ENCODE measurements at regions not wholly inside any gene's neighbourhood (a gene's known extent, or its start where the extent isn't known, plus 50 kb on each side); places are given as distances from the start of the nearest gene placed in this dataset.

DNA sequence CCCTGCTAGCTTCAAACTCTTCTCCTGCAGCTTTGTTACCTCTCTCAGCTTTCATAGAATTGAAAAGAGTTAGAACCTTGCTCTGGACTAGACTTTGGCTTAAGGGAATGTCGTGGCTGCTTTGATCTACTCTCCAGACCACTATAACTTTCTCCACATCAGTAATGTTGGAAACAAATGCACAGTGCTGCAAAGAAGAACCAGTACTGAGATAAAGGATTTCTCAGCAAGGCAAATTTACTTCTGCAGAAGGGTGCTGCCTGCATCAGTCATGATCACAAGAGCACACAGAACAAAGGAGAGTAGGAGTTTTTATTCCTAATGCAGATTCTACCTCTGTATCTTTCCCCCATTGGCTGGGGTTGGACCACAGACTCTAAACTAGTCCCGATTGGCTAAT is 621.6 kb upstream of the CHRM3 start:
- FAIRE-seq (no peak), DNase-seq (ENCODE audit: extremely low read depth in 1 of 4, low spot score in 3 of 4) (no peak), ATAC-seq (no peak)
- no peak overlapping the region for H3K27ac ChIP-seq (ENCODE audit: extremely low read depth, low read depth, low read length)
- H3K9me3 ChIP-seq (replicated peaks; ENCODE audit: control insufficient read depth, insufficient read depth, low read depth, low read length), result 0 out of 2 replicates have a peak, but pooled peaks cover 1% of the 10 kb centered on the region
- H3K9ac ChIP-seq (ENCODE audit: insufficient read depth in 1 of 2, low read depth in 2 of 2, low read length in 2 of 2), result no peak overlapping the region
- H3K4me3 ChIP-seq, result no peak overlapping the region
- CTCF ChIA-PET (ENCODE audit: low intra/inter-chr PET ratio), result no interaction called here
- H3K4me1 ChIP-seq (replicated peaks in 1 of 2; ENCODE audit: control insufficient read depth in 2 of 2, insufficient read depth in 2 of 2, low read length in 2 of 2), result no peaks in the 10 kb centered on the region
- POLR2A ChIA-PET, result no interaction called here
- no peaks in the 10 kb centered on the region for H3K36me3 ChIP-seq (ENCODE audit: control insufficient read depth, insufficient read depth, low read length)
- 3% methylated on average over 2 of the region's 2 CpGs for WGBS (ENCODE audit: insufficient coverage, low coverage, missing lambda C conversion rate)
- in situ Hi-C loops (cut with MboI), result no loop called here
- no TSS peak for BruUV-seq (replicated peaks)
- no peaks in the 10 kb centered on the region for H3K27me3 ChIP-seq (ENCODE audit: control insufficient read depth in 2 of 2, insufficient read depth in 2 of 2, low read length in 2 of 2)
- H3K9me1 ChIP-seq (ENCODE audit: control insufficient read depth, insufficient read depth, low read length), result no peaks in the 10 kb centered on the region
- H3K79me2 ChIP-seq (ENCODE audit: control insufficient read depth, insufficient read depth, low read length), result no peaks in the 10 kb centered on the region
- no peaks in the 10 kb centered on the region for H4K20me1 ChIP-seq (replicated peaks; ENCODE audit: control insufficient read depth, insufficient read depth, low read length)
- no peak overlapping the region for H3K4me2 ChIP-seq (ENCODE audit: insufficient read depth, low read length)
- intact Hi-C loops (cut with micrococcal nuclease), result no loop called here
- H2AFZ ChIP-seq (ENCODE audit: low read depth, low read length), result no peak overlapping the region
- TF ChIP-seq MGA (IDR thresholded peaks at IDR 0.05), result no peak
- no peak for TF ChIP-seq ZNF79 (CRISPR knock-in tag; IDR thresholded peaks at IDR 0.05; ENCODE audit: low read depth)
- no peak for TF ChIP-seq KLF6 (CRISPR knock-in tag; IDR thresholded peaks at IDR 0.05; ENCODE audit: borderline replicate concordance)
- no peak for TF ChIP-seq EZH2 (IDR thresholded peaks at IDR 0.05; ENCODE audit: borderline replicate concordance, low read depth, low read length)
- no peak for TF ChIP-seq KHSRP (IDR thresholded peaks at IDR 0.05)
- TF ChIP-seq HNRNPK (IDR thresholded peaks at IDR 0.05; ENCODE audit: low read depth, low read length, poor library complexity, severe bottlenecking), result no peak
- TF ChIP-seq ZNF695 (CRISPR knock-in tag; IDR thresholded peaks at IDR 0.05), result no peak
- TF ChIP-seq NFXL1 (CRISPR knock-in tag; IDR thresholded peaks at IDR 0.05), result no peak
- no peak for TF ChIP-seq ZNF696 (CRISPR knock-in tag; conservative IDR thresholded peaks at IDR 0.05)
- TF ChIP-seq, protein P1, sequence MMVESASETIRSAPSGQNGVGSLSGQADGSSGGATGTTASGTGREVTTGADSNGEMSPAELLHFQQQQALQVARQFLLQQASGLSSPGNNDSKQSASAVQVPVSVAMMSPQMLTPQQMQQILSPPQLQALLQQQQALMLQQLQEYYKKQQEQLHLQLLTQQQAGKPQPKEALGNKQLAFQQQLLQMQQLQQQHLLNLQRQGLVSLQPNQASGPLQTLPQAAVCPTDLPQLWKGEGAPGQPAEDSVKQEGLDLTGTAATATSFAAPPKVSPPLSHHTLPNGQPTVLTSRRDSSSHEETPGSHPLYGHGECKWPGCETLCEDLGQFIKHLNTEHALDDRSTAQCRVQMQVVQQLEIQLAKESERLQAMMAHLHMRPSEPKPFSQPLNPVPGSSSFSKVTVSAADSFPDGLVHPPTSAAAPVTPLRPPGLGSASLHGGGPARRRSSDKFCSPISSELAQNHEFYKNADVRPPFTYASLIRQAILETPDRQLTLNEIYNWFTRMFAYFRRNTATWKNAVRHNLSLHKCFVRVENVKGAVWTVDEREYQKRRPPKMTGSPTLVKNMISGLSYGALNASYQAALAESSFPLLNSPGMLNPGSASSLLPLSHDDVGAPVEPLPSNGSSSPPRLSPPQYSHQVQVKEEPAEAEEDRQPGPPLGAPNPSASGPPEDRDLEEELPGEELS (CRISPR knock-in tag; IDR thresholded peaks at IDR 0.05; ENCODE audit: borderline replicate concordance), result no peak

Measured in K562 (cell line).